DMS 273 (cell line): ENCODE measurements at regions not wholly inside any gene's neighbourhood (a gene's known extent, or its start where the extent isn't known, plus 50 kb on each side); places are given as distances from the start of the nearest gene placed in this dataset.
"Not testable (repeated sequence)": the region's sequence is repeated elsewhere in the genome, so short reads cannot be mapped to it uniquely, and the experiment has no call there.

Experiments used
- DNase-seq: peaks from one replicate; lab custom pipeline; 2025; ENCODE audit not compliant: unreplicated experiment; lab: John Stamatoyannopoulos, UW

DNA sequence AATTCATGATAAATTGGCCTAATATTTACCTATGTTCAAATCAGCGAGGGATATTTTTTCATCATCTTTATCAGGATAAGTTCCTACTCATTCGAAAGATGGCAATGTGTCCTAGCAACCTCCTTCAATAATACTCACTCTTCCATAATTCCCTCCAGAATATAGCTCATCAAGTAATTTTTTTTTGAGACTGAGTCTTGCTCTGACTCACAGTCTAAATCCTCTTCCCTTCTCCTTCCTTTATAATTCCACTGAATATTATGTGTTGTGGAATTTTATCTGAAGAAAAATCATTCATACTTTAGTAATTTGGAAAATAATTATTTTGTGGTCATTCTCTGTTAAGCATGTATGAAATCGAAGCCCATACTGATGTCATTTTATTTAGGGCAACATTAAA is 663.8 kb downstream of the FLRT2 start:
- no peak for DNase-seq

GRCh38 chr14:86179980-86180379 is 650.0 kb downstream of the FLRT2 start:
- DNase-seq, result no peak

DNA sequence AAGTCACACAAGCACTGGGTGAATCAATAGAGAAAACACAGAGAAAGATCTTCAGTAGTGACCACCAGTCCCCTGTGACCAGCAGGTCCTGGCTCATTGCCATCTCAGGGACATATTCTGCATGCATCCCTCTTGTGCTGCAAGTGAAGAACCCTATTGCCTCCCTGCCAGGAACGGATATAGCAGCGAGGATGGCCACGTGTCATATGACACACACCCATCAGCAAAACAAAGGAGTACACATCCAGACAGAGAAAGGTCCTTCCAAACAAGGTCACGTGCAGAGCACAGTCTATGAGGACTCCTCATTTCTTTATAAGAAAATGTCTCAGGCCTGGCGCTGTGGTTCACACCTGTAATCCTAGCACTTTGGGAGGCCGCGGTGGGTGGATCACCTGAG is 638.4 kb downstream of the FLRT2 start:
- DNase-seq, result no peak

DNA sequence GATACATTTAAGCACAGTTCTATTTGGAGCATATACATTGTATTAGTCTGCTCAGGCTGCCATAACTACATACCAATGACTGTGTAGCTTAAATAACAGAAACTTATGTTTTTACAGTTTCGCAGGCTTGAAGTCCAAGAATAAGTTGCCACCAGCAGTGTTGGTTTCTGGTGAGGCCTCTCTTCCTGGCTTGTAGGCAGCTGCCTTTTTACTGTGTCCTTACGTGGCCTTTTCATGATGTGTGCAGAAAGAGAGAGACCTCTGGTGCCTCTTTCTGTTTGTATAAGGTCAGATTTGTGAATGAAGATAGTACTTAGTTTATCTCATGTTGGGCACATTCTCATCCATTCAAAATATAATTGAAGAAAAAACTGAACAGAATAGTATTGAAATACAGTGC is 636.6 kb downstream of the FLRT2 start:
- peak; percentile 3 for DNase-seq

GRCh38 chr14:86153480-86153879 is 623.5 kb downstream of the FLRT2 start:
- peak; percentile 12 for DNase-seq

DNA sequence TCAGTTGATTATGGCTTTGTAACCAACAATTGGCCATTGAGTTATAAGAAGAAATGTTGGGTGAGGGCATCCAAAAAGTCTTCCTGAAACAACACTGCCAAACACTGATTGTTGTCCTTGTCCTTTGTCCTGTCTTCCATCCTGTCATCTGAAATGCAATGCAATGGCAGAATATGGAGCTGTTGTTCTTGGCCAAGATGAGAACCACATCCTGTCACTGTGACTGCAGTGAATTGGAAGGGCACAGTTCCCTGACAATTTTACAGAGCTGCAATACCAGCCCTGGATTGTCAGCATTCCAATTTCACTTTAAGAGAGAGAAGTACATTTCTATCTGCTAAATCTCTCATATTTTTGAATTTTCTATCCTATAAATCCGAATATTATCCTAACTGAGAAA is 613.3 kb downstream of the FLRT2 start:
- no peak for DNase-seq

DNA sequence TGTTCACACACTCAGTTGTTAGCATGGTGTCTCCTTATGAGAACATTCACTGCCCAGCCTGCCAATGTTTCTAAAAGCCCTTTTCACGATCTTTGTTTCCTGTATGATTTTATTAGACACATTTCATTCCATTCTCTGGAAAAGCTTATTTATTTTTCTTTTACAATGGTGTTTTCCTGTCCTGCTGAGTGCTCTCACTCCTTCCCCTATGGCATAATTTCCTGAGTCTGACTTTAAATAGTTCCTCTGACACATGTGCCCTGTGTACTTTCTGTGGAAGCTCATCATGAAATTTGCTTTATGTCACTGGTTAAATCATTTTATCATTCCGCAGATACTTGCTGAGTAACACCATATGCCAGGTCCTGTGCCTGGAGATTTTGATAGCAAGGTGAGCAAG is 612.0 kb downstream of the FLRT2 start:
- no peak for DNase-seq

DNA sequence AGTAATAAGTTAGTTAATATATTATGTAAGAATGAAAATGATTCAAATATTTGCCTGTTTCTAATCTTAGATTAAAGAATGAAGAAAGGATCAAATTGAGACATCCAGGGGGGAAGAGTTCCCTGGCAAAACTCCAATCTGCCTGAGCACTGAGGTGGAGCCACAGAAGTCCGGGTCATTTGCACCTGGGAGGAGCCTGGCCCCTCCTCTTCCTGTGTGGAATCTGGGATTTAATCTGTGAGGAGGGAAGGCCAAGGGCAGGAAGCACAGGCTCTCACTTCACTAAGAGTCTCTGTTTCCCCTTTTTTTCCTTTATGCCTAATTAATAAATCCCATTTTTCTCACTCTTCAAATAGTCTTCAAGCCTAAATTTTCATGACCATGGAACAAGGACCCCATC is 599.5 kb downstream of the FLRT2 start:
- DNase-seq, result no peak

- no peak for DNase-seq
Measured at GRCh38 chr14:86124328-86124727, 594.4 kb downstream of the FLRT2 start.

DNA sequence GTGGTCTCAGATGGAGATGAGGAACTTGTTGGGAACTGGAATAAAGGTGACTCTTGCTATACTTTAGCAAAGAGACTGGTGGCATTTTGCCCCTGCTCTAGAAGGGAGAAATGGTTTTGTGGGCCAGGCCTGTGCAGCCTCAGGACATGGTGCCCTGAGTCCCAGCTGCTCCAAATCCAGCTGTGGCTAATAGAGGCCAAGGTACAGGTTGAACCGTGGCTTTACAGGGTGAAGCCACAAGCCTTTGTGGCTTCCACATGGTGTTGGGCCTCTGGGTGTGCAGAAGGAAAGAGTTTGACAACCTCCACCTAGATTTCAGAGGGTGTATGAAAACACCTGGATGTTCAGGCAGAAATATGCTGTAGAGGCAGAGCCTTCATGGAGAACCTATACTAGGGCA is 586.0 kb downstream of the FLRT2 start:
- DNase-seq, result no peak

DNA sequence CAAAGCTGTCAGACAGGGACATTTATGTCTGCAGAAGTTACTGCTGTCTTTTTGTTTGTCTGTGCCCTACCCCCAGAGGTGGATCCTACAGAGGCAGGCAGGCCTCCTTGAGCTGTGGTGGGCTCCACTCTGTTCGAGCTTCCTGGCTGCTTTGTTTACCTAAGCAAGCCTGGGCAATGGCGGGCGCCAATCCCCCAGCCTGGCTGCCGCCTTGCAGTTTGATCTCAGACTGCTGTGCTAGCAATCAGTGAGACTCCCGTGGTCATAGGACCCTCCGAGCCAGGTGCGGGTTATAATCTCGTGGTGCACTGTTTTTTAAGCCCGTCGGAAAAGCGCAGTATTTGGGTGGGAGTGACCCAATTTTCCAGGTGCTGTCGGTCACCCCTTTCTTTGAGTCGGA is 580.9 kb downstream of the FLRT2 start:
- DNase-seq, result not testable (repeated sequence)

DNA sequence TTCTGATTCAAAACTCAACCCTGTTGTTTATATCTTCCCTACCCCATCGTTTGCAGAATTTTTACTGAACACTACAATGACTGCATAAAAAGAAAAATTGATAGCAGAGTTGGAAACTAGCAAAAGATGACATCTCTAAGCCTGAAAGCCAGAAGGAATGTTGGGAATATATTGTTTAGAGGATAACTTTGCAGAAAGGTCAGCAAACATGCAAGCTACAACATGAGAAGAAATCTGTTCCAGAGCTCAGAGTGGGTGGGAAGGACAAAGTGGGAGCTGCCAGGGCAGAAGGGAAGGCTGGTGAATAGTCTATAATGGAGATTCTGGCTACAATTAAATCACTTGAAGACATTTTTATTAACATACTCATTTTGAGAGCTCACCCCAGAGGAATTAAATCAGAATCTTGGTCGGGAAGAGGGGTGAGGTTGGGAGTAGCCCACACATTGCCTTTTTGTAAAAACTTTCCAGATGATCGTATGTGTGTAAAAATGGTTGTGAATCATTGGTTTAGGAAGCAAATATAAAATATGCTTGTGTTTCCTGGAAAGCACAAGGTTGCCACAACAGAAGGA is 574.8 kb downstream of the FLRT2 start:
- no peak for DNase-seq

GRCh38 chr14:86094512-86094911 is 564.6 kb downstream of the FLRT2 start:
- DNase-seq, result no peak

DNA sequence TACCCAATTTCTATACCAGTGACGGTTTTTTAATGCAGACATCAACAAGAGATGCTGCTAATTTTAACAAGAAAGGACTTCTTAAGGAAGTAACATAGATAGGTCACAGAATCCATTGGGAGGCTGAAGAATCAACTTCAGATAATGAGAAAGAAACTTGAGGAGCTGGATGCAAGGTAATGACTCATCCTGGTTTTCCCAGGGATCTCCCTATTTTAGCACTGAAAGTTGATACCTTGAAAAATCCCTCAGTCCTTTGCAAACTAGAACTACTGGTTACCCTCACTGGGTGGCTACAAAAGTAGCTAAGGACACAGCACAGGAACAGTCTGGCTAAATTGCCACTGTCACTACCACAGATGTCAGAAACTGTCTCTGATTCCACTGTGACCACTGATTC is 561.9 kb downstream of the FLRT2 start:
- DNase-seq, result no peak

- DNase-seq, result no peak
Measured at GRCh38 chr14:86088156-86088555, 558.2 kb downstream of the FLRT2 start.

DNA sequence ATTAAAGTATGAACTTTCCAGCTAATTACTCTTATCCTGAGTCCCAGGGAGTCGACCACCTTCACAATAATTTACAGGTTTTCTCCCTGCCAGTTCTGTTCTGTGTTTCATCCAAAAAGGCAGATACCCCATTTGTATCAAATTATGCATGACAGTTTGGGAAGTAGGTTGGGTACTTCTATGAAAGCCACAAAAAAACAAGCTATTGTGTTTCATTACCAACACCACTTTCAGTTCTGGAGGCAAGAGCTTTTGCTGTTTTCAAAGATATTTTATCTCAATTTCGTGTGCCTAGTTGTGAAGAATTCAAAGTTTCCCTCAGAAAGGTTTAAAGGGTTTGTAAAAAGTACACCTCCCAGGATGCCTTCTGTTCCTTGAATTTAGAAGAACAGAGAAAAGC is 557.4 kb downstream of the FLRT2 start:
- no peak for DNase-seq

- no peak for DNase-seq
Measured at GRCh38 chr14:86086962-86087361, 557.0 kb downstream of the FLRT2 start.

- no peak for DNase-seq
Measured at GRCh38 chr14:86084097-86084496, 554.2 kb downstream of the FLRT2 start.

DNA sequence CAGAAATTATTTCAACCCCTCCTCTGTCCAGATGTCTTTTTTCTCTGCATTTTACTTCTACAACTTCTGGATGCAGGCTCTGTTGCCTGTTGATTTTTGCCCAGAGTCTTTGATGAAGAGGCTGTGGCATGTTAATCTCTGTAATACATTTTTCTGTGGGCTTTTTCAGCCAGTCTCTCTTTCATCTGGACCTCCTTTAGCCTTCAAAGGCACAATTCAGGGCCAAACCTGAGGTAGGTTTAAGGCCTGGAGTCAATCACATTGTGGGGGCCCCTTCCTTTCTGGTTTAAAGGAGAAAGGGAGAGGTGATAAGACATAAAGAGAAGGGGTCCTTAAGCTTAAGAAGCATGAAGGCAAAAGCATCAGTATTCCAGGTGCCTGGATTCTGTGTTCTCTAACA is 553.7 kb downstream of the FLRT2 start:
- no peak for DNase-seq

DNA sequence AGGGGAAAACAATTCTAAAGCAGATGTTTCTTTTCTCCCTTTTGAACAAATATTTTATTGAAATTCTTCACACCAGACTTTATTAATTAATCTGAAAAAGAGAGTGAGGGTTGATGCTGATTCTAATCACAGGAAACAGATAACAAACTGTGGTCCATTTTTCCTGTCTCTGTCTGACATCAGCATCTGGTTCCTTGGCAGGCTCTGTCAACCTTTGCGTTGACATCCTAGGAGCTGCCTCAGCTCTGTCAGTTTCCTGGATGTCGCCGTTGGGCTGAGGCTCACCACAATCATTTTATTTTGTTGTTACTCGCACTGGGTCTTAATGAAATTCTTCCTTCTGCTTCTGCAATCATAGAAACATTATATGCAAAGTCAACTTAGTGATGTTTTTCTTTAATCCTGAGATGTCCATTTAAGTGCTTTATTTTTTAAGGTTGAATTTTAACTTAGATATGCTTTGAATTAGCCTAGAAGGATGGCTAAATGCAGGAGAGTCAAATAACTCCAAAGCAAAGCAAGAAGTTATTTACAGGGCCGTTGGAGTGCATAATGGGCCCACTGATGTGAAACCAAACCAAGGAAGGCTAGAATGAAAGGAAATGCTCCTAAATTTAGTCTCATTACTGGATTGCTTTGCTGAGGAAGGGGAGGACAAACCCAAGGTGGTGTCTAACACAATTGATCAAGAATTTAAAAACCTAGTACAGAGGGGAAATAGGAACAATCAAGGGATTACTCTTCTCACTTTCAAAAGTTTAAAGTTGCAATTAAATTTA is 542.4 kb downstream of the FLRT2 start:
- DNase-seq, result no peak

DNA sequence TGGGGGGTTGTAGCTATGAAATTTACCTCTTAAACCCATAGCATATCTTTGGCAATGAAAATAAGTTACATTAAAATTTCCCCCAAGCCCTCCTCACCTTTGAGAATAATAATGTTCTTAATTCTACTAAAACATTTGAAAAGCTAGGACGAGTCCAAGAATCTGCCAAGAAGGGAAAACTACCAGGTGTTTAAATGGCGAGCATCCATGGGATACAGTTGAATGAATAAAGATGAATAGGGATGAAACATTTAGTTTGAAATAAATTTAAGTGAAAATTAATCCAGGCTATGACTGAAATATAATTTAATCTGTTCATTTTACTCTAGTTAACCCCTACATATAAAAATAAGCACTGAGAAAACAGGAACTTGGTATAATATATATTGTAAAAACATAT is 536.7 kb downstream of the FLRT2 start:
- DNase-seq, result no peak

- no peak for DNase-seq
Measured at GRCh38 chr14:86065407-86065806, 535.5 kb downstream of the FLRT2 start.

DNA sequence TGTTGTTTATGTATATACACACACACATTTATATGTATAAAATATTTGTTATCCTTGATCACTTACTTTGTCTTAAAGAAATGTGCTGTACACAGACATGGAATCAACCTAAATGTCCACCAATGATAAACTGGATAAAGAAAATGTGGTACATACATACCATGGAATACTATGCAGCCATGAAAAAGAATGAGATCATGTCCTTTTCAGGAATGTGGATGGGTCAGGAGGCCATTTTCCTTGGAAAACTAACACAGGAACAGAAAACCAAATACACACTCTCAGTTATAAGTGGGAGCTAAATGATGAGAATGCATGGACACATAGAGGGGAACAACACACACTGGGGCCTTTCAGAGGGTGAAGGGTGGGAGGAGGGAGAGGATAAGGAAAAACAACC is 534.7 kb downstream of the FLRT2 start:
- DNase-seq, result not testable (repeated sequence)
